ENCODE measurements at regions not wholly inside any gene's neighbourhood (a gene's known extent, or its start where the extent isn't known, plus 50 kb on each side); places are given as distances from the start of the nearest gene placed in this dataset.

- peak; percentile 50 for DNase-seq (ENCODE audit: low spot score)
Observed at GRCh38 chr18:24530630-24531111, 70.2 kb downstream of the HRH4 start.

GRCh38 chr18:24534271-24534670 is 73.8 kb downstream of the HRH4 start:
- DNase-seq (ENCODE audit: low spot score) = no peak

GRCh38 chr18:24534737-24535136 is 74.3 kb downstream of the HRH4 start:
- DNase-seq (ENCODE audit: low spot score) = no peak

- DNase-seq (ENCODE audit: low spot score) = no peak
Observed at GRCh38 chr18:24535527-24536295, 75.3 kb downstream of the HRH4 start.

DNA sequence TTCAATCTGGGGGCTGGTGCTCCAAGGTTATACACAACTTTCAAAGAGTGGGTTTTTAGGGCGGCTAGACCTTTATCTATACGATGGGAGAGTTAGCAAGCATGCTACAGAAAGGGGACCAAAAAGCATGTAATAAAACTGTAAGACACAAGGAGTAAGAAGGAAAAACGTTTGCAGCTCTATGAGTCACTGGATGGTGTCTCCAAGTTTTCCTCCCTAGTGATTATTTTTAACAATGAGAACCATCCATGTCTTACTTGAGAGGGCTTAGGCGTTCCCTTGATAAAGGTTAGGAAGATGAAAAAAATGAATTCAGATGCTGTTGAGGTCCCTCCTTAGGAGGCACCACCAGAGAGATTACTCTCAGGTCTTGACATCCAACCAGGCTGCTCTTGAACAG is 75.9 kb downstream of the HRH4 start:
- DNase-seq (ENCODE audit: low spot score) = no peak

DNA sequence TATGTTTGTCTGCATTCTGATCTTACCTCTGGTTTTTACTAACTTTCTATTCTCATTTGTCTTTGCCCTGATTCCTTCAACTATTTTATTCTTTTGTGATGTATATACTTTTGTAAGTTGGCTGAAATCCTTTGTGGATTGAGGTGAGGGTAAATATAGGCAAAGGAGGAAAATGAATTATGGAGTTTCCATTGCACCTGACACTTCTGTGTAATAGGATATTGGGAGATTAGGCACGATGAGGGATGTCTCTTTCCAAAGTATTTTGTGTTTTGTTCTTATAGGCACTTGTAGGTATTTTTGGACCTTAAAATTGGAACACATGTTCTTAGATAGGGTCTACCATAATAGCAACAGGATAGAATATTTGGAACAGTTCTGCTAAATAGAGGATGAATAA is 76.4 kb downstream of the HRH4 start:
- DNase-seq (ENCODE audit: low spot score) = no peak

DNA sequence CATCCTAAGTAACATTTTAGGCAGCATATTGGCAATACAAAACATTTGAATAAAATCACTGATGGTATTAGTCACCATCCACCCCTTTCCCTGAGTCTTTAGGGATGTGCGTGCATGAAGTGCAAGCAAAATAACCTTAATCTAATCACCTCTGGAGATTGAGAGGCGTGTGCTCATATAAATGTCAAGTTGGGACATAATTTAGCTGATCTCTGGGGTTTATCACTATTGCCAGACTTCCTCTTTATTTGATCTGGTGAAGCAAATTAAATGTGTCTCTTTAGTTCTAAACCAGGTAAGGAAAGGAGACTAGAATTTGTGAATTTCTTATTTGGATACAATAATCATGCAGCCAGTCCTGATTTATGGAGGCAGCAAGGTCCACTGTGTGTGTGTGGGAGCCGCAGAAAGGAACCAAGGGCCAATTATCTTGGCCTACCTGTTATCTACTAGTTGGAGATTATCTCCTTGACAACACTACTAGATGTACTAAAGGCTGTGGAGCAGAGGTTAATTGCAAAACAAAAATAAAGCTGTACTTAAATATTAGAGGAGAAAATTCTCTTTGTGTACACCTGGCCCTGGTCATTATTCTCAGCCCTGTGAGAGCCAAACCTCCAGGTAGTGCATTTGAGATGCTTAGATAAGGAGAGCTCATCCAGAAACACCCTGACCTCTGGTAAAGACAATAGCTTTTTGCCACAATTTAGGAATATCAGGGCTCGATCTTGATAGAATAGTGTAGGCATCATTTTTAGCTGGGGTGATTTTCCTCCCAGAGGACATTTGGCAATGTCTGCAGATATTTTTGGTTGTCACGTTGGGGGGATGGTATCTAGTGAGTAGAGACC is 78.2 kb downstream of the HRH4 start:
- DNase-seq (ENCODE audit: low spot score) = no peak

GRCh38 chr18:24539866-24540617 is 79.6 kb downstream of the HRH4 start:
- DNase-seq (ENCODE audit: low spot score) = no peak

DNA sequence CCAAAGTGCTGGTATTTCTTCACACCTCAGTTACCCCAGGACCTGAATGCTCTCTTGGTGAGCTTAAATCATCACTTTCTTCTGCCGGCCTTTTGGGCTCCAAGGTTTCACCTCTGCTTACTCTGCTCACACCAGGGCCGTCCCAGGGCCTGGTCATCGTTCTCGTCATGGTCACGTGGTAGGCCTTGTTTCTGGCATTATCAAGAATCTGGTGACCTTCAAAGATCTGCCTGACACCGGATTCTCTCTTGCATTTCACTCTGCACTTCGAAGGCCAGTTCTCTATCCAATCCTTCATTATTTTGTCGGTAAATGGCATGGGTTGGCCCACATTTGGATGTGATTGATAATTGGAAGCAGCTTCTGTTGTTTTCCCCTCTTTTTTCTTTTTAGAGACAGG is 80.5 kb downstream of the HRH4 start:
- no peak for DNase-seq (ENCODE audit: low spot score)

DNA sequence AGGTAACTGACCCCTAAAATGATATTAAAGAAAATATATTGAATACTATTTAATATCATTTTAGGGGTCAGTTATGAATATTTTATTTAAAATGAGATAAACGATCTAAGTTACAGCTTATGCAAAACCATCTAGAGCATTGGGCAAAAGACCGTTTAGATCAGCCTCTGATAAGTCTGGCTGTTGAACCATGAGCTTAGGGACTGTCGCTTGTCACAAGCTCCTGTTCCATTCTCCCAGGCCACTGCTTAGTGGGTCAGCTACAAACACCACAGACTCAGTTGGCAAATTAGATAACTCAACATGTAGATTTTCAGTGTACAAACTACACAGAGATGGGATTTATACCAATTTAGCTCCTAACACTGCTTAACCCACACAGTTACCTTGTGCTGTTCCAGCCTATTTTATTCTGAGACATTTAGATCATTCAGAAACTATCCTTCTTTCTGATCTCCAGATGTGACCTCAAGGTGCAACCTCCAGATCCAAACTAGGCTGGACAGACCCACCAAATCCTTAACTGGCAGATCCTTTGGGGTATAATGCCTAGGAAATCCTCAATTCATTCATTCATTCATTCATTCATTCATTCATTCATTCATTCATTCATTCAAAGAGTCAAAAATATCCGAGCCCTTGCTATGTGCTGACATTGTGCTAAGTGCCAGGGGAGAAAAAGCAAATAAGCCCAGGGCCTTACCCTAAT is 82.8 kb downstream of the HRH4 start:
- DNase-seq (ENCODE audit: low spot score) = no peak

DNA sequence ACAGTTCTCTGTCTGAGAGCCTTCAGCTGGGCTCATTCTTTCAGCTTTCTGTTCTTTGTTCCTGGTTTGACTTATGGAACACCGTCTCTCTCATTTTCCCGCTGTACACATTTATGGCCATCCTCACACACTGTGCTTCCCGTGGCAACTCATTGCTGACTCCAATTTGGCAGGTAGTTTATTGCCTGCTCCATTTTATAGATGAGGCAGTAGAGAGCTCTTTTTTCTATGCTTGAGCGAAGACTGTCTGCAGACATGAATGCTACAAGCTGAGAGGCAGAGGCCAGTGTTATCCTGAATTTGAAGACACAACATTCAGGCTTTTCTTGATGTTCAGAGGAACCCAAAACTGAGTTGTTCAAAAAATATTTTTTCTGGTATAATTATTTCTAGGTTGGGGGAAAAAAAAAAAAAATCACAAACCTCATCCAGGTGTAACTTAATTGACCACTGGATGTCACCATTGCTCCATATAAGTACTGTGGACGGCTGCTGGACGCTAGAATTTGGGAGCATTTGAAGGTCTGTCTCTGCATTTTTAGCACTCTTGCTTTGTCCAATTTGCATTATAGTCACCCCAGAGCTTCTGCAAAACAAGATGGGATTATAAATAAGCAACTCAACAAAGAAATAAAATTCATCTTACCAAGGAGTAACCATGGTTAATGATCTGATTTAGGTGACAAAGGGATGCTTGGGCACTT is 83.5 kb downstream of the HRH4 start:
- DNase-seq (ENCODE audit: low spot score) = peak; percentile 48

GRCh38 chr18:24544949-24545348 is 84.5 kb downstream of the HRH4 start:
- no peak for DNase-seq (ENCODE audit: low spot score)

- DNase-seq (ENCODE audit: low spot score) = no peak
Observed at GRCh38 chr18:24545651-24546050, 85.2 kb downstream of the HRH4 start.

DNA sequence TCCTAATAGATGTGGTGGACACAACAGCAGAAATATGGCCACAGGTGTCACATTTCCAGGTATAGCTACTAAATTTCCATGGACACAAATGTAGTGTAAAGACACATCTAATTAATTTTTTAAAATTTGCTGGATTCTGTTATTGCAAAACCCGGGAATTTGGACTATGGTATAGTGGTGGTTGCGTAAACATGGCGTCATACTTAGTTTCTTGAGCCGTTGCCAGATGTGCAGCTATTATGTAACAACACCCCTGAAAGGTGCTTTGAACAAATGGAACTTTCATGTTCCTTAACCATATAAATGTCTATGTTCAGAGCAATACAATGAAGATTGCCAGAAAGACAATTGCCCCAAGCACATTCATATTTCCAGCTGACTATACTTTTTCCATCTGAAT is 85.9 kb downstream of the HRH4 start:
- no peak for DNase-seq (ENCODE audit: low spot score)

GRCh38 chr18:24548583-24548982 is 88.1 kb downstream of the HRH4 start:
- no peak for DNase-seq (ENCODE audit: low spot score)

- no peak for DNase-seq (ENCODE audit: low spot score)
Observed at GRCh38 chr18:24552218-24552617, 91.8 kb downstream of the HRH4 start.

- DNase-seq (ENCODE audit: low spot score) = no peak
Observed at GRCh38 chr18:24553571-24554285, 93.3 kb downstream of the HRH4 start.

DNA sequence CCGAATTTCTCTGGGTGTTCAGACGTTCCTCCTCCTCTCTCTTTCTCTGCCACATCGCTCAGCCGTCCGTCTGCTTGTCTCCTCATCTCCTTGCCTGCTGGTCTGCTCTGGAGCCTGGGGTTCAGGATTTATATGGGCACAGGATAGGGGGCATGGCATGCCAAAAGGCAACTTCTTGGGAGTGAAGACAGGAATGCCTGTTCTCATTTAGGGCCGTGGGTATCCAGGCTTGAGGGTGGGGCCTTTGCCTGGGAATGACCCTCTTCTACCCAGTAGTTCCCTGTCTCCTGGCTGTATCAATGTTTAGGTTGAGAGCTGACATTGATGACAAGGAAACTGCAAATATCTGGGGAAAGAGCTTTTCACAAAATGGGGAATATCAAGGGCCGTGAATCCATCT is 98.0 kb downstream of the HRH4 start:
- no peak for DNase-seq (ENCODE audit: low spot score)

DNA sequence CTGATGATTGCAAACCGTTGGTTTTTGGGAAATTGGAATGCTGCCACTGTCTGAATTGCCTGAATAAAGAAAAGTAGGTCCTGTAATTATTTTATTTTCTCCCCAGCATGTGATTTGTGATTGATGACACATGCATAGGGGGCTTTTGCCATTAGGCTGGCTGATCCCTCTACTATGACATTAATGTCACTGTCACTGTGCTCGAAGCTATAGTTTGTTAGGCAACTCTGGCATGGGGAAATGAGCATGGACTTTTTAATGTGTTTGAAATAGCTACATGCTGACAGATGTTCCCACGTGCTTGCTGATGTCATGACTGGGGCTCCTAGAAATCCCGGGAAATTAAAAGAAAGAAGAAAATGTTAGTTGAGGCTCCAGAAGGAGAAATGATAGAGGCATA is 99.1 kb downstream of the HRH4 start:
- no peak for DNase-seq (ENCODE audit: low spot score)

- DNase-seq (ENCODE audit: low spot score) = no peak
Observed at GRCh38 chr18:24560511-24560981, 100.1 kb downstream of the HRH4 start.
